ENCODE measurements at regions not wholly inside any gene's neighbourhood (a gene's known extent, or its start where the extent isn't known, plus 50 kb on each side); places are given as distances from the start of the nearest gene placed in this dataset.

GRCh38 chr4:36582198-36582597, 300.8 kb downstream of the DTHD1 start:
- POLR2A ChIA-PET (ENCODE audit: unreplicated experiment), result no interaction called here
- CTCF ChIA-PET, result no interaction called here
- no peaks in the 10 kb centered on the region for H3K79me2 ChIP-seq (ENCODE audit: low read depth)
- H4K20me1 ChIP-seq (ENCODE audit: insufficient read depth), result no peaks in the 10 kb centered on the region
- TF ChIP-seq CTCF (conservative IDR thresholded peaks at IDR 0.05), result no peak
- no peak for TF ChIP-seq EZH2 (IDR thresholded peaks at IDR 0.05; ENCODE audit: low read depth)
- BruUV-seq (replicated peaks), result no TSS peak
- H3K27ac ChIP-seq, result no peak overlapping the region
- H3K36me3 ChIP-seq (ENCODE audit: low read depth), result no peaks in the 10 kb centered on the region
- no peak overlapping the region for H3K4me2 ChIP-seq
- no peak for DNase-seq
- H2AFZ ChIP-seq, result no peak overlapping the region
- no peaks in the 10 kb centered on the region for H3F3A ChIP-seq (ENCODE audit: insufficient read depth, low read depth)
- intact Hi-C loops (cut with micrococcal nuclease; ENCODE audit: unreplicated experiment), result no loop called here
- no peaks in the 10 kb centered on the region for H3K9me2 ChIP-seq (ENCODE audit: insufficient read depth)
- no peaks in the 10 kb centered on the region for H3K4me1 ChIP-seq (replicated peaks; ENCODE audit: insufficient read depth)
- H3K9me3 ChIP-seq (ENCODE audit: insufficient read depth, low read depth), result no peaks in the 10 kb centered on the region
- H3K4me3 ChIP-seq, result no peak overlapping the region
- no peaks in the 10 kb centered on the region for H3K27me3 ChIP-seq (ENCODE audit: insufficient read depth, low read depth)

GRCh38 chr4:36587909-36588472, 306.6 kb downstream of the DTHD1 start:
- H3K27me3 ChIP-seq (ENCODE audit: insufficient read depth, low read depth), result no peaks in the 10 kb centered on the region
- ChIA-PET CTCF (no interaction called here), POLR2A (ENCODE audit: unreplicated experiment) (no interaction called here)
- DNase-seq, result no peak
- H3K4me1 ChIP-seq (replicated peaks; ENCODE audit: insufficient read depth), result no peaks in the 10 kb centered on the region
- BruUV-seq (replicated peaks), result no TSS peak
- intact Hi-C loops (cut with micrococcal nuclease; ENCODE audit: unreplicated experiment), result no loop called here
- TF ChIP-seq CTCF (conservative IDR thresholded peaks at IDR 0.05) (no peak), EZH2 (IDR thresholded peaks at IDR 0.05; ENCODE audit: low read depth) (no peak)
- H3F3A ChIP-seq (ENCODE audit: insufficient read depth, low read depth), result no peaks in the 10 kb centered on the region
- H3K9me2 ChIP-seq (ENCODE audit: insufficient read depth), result no peaks in the 10 kb centered on the region
- no peaks in the 10 kb centered on the region for H4K20me1 ChIP-seq (ENCODE audit: insufficient read depth)
- H2AFZ ChIP-seq, result no peak overlapping the region
- H3K27ac ChIP-seq, result no peak overlapping the region
- no peaks in the 10 kb centered on the region for H3K79me2 ChIP-seq (ENCODE audit: low read depth)
- H3K4me3 ChIP-seq, result no peak overlapping the region
- H3K9me3 ChIP-seq (ENCODE audit: insufficient read depth, low read depth), result no peaks in the 10 kb centered on the region
- H3K4me2 ChIP-seq, result no peak overlapping the region
- no peaks in the 10 kb centered on the region for H3K36me3 ChIP-seq (ENCODE audit: low read depth)

GRCh38 chr4:36590343-36590742, 308.9 kb downstream of the DTHD1 start:
- Histone ChIP-seq H3K79me2 (ENCODE audit: low read depth) (no peaks in the 10 kb centered on the region), H4K20me1 (ENCODE audit: insufficient read depth) (no peaks in the 10 kb centered on the region), H3K4me1 (replicated peaks; ENCODE audit: insufficient read depth) (no peaks in the 10 kb centered on the region), H3F3A (ENCODE audit: insufficient read depth, low read depth) (no peaks in the 10 kb centered on the region), H3K27ac (no peak overlapping the region), H3K4me3 (no peak overlapping the region), H3K4me2 (no peak overlapping the region), H3K27me3 (ENCODE audit: insufficient read depth, low read depth) (no peaks in the 10 kb centered on the region), H3K36me3 (ENCODE audit: low read depth) (no peaks in the 10 kb centered on the region), H2AFZ (no peak overlapping the region), H3K9me2 (ENCODE audit: insufficient read depth) (no peaks in the 10 kb centered on the region), H3K9me3 (ENCODE audit: insufficient read depth, low read depth) (no peaks in the 10 kb centered on the region)
- CTCF ChIA-PET, result no interaction called here
- POLR2A ChIA-PET (ENCODE audit: unreplicated experiment), result no interaction called here
- no peak for DNase-seq
- intact Hi-C loops (cut with micrococcal nuclease; ENCODE audit: unreplicated experiment), result no loop called here
- no TSS peak for BruUV-seq (replicated peaks)
- TF ChIP-seq EZH2 (IDR thresholded peaks at IDR 0.05; ENCODE audit: low read depth), result no peak
- no peak for TF ChIP-seq CTCF (conservative IDR thresholded peaks at IDR 0.05)

Data from PC-9 (cell line).